Uterus (tissue), 2 donors: ENCODE measurements at regions not wholly inside any gene's neighbourhood (a gene's known extent, or its start where the extent isn't known, plus 50 kb on each side); places are given as distances from the start of the nearest gene placed in this dataset.

Source experiments
- CTCF ChIP-seq, 4 experiments: fragments of 200-600 bp in 2 of 4; fragments of 450-650 bp in 2 of 4; sonication (generic) in 2 of 4; IDR thresholded peaks; one replicate each; pipeline ENCODE4 v1.5.1; 2016 to 2019; ENCODE audit warnings: antibody characterized with exemption in 4 of 4, mild to moderate bottlenecking in 2 of 4, moderate library complexity in 1 of 4
- POLR2A ChIP-seq, 2 donors: fragments of 450-650 bp; IDR thresholded peaks; one replicate each; pipeline ENCODE4 v1.6.1; 2016; ENCODE audit warnings: antibody characterized with exemption in 2 of 2, mild to moderate bottlenecking in 1 of 2, moderate library complexity in 1 of 2

- TF ChIP-seq POLR2A (IDR thresholded peaks at IDR 0.05) (no peak), CTCF (IDR thresholded peaks at IDR 0.05) (no peak)
Observed at GRCh38 chr15:98397419-98397818, 250.9 kb upstream of the IGF1R start.
